HCEC 1CT (cell line): ENCODE measurements at regions not wholly inside any gene's neighbourhood (a gene's known extent, or its start where the extent isn't known, plus 50 kb on each side); places are given as distances from the start of the nearest gene placed in this dataset.

Experiments used
- DNase-seq: peaks from one replicate; pipeline ENCODE4 v3.0.0-alpha.2; 2017

- DNase-seq: no peak
Observed at GRCh38 chr6:25013246-25013645, 77.5 kb upstream of the RIPOR2 start.

GRCh38 chr6:25014369-25014768 lies 78.6 kb upstream of the RIPOR2 start:
- DNase-seq: no peak

GRCh38 chr6:25014791-25015560 lies 79.2 kb upstream of the RIPOR2 start:
- DNase-seq: peak; percentile 34

- no peak for DNase-seq
Observed at GRCh38 chr6:25016014-25016720, 80.4 kb upstream of the RIPOR2 start.

- DNase-seq: no peak
Observed at GRCh38 chr6:25017486-25017885, 81.7 kb upstream of the RIPOR2 start.

- peak; percentile 35 for DNase-seq
Observed at GRCh38 chr6:25017932-25018567, 82.3 kb upstream of the RIPOR2 start.

- DNase-seq: no peak
Observed at GRCh38 chr6:25018568-25018954, 82.8 kb upstream of the RIPOR2 start.

- DNase-seq: no peak
Observed at GRCh38 chr6:25022140-25022553, 86.4 kb upstream of the RIPOR2 start.

- DNase-seq: no peak
Observed at GRCh38 chr6:25023781-25024180, 88.0 kb upstream of the RIPOR2 start.

- DNase-seq: no peak
Observed at GRCh38 chr6:25024821-25025220, 89.1 kb upstream of the RIPOR2 start.

GRCh38 chr6:25025248-25025918 lies 89.6 kb upstream of the RIPOR2 start:
- DNase-seq: no peak

- DNase-seq: no peak
Observed at GRCh38 chr6:25025919-25026301, 90.2 kb upstream of the RIPOR2 start.

GRCh38 chr6:25026723-25027122 lies 91.0 kb upstream of the RIPOR2 start:
- DNase-seq: no peak

- DNase-seq: no peak
Observed at GRCh38 chr6:25027221-25027916, 91.6 kb upstream of the RIPOR2 start.

- no peak for DNase-seq
Observed at GRCh38 chr6:25028328-25028727, 92.6 kb upstream of the RIPOR2 start.

GRCh38 chr6:25032934-25033333 lies 97.2 kb upstream of the RIPOR2 start:
- DNase-seq: no peak

- no peak for DNase-seq
Observed at GRCh38 chr6:25034431-25034921, 98.7 kb upstream of the RIPOR2 start.

GRCh38 chr6:25035174-25035511 lies 99.4 kb upstream of the RIPOR2 start:
- DNase-seq: no peak

- DNase-seq: no peak
Observed at GRCh38 chr6:25035512-25036435, 100.0 kb upstream of the RIPOR2 start.

GRCh38 chr6:25036461-25036860 lies 100.7 kb upstream of the RIPOR2 start:
- DNase-seq: no peak

GRCh38 chr6:25038300-25038699 lies 102.5 kb upstream of the RIPOR2 start:
- DNase-seq: no peak

GRCh38 chr6:25038999-25039398 lies 103.2 kb upstream of the RIPOR2 start:
- DNase-seq: no peak
